Epithelial cell of esophagus (primary cell): ENCODE measurements at regions not wholly inside any gene's neighbourhood (a gene's known extent, or its start where the extent isn't known, plus 50 kb on each side); places are given as distances from the start of the nearest gene placed in this dataset.

Source experiments
- DNase-seq: peaks from one replicate; pipeline ENCODE4 v3.0.0; 2010; ENCODE audit warnings: low read depth
- H3K4me3 ChIP-seq: 2 replicates; pipeline ENCODE4 v1.5.1; 2011; ENCODE audit warnings: mild to moderate bottlenecking, low read length, control low read depth
- CTCF ChIP-seq: IDR thresholded peaks from 2 replicates; pipeline ENCODE4 v1.5.1; 2011; ENCODE audit warnings: low read depth, mild to moderate bottlenecking, low read length, control low read depth, inconsistent platforms; ENCODE audit not compliant: insufficient read depth; ENCODE audit errors: missing control alignments

- peak; percentile 69 for DNase-seq
- TF ChIP-seq CTCF = no peak
- H3K4me3 ChIP-seq = no peak overlapping the region
Measured at GRCh38 chr7:17462131-17462631, 163.7 kb downstream of the AHR start.

GRCh38 chr7:17463511-17464085 is 165.1 kb downstream of the AHR start:
- no peak overlapping the region for H3K4me3 ChIP-seq
- no peak for DNase-seq
- no peak for TF ChIP-seq CTCF

- no peak for TF ChIP-seq CTCF
- no peak for DNase-seq
- no peak overlapping the region for H3K4me3 ChIP-seq
Measured at GRCh38 chr7:17466216-17466615, 167.8 kb downstream of the AHR start.

- DNase-seq = no peak
- H3K4me3 ChIP-seq = no peak overlapping the region
- no peak for TF ChIP-seq CTCF
Measured at GRCh38 chr7:17467386-17467945, 169.0 kb downstream of the AHR start.

- no peak for DNase-seq
- H3K4me3 ChIP-seq = no peak overlapping the region
- no peak for TF ChIP-seq CTCF
Measured at GRCh38 chr7:17471325-17471724, 172.9 kb downstream of the AHR start.

- no peak for TF ChIP-seq CTCF
- no peak overlapping the region for H3K4me3 ChIP-seq
- no peak for DNase-seq
Measured at GRCh38 chr7:17472518-17472917, 174.1 kb downstream of the AHR start.

GRCh38 chr7:17472939-17473338 is 174.5 kb downstream of the AHR start:
- no peak for DNase-seq
- no peak for TF ChIP-seq CTCF

More at GRCh38 chr7:17472939-17473338, 174.5 kb downstream of the AHR start:
- H3K4me3 ChIP-seq = no peak overlapping the region
